Upper lobe of right lung (tissue), 1 donor: ENCODE measurements at regions not wholly inside any gene's neighbourhood (a gene's known extent, or its start where the extent isn't known, plus 50 kb on each side); places are given as distances from the start of the nearest gene placed in this dataset.

Experiments
- ATAC-seq: fragments of 200-7000 bp; cut with Tn5 transposase; one replicate; pipeline ENCODE4 v1.9.1; 2020; ENCODE audit warnings: mild to moderate bottlenecking, moderate library complexity
- DNase-seq: peaks from one replicate; pipeline ENCODE4 v3.0.0-alpha.2; 2020
- H3K27ac ChIP-seq: fragments of 200-600 bp; one replicate; pipeline ENCODE4 v1.8.0; 2022
- H3K27me3 ChIP-seq: fragments of 200-600 bp; one replicate; pipeline ENCODE4 v1.8.0; 2022; ENCODE audit warnings: mild to moderate bottlenecking
- H3K36me3 ChIP-seq: fragments of 200-600 bp; one replicate; pipeline ENCODE4 v1.8.0; 2022
- H3K4me1 ChIP-seq: fragments of 200-600 bp; one replicate; pipeline ENCODE4 v1.8.0; 2022
- H3K4me3 ChIP-seq: fragments of 200-600 bp; one replicate; pipeline ENCODE4 v1.8.0; 2022; ENCODE audit warnings: mild to moderate bottlenecking
- H3K9me3 ChIP-seq: fragments of 200-600 bp; one replicate; pipeline ENCODE4 v1.8.0; 2022
- intact Hi-C: fragments of 100-400 bp; cut with DNase I; formaldehyde crosslinking; loops from one replicate; pipeline ENCODE4 v1.11.0; 2022
- TF ChIP-seq, protein P1 (sequence below): fragments of 200-600 bp; IDR thresholded peaks from one replicate; pipeline ENCODE4 v1.8.0; 2022; ENCODE audit warnings: antibody characterized with exemption
- donor health status: DM: no; HTN: yes; CAD: no; lungs with severe emphysema.

DNA sequence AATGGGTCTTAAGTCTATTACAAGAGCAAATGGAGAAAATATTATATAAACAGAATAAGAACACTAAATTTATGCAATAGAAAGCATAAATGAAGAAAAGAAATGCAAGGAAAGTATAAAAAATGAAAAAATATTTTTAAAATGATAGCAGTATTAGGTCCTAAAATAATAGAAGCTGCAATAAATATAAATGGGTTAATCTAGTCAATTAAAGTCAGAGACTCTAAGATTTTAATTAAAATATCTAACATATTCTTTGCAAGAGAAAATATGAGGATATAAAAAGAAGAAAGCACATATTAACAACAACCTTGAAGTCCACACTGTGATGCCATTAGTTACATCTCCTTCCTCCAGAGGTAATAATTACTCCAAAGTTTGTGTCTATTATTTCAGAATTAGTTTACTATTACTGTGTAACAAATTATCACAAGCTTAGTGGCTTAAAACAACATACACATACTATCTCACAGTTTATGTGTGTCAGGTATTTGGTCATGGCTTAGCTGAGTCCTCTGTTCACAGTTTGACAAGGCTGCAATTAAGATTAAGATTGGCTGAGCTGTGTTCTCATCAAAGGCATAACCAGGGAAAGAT lies 174.9 kb downstream of the NAA11 start:
- Histone ChIP-seq H3K4me3 (no peak overlapping the region), H3K27ac (no peak overlapping the region), H3K9me3 (no peaks in the 10 kb centered on the region), H3K27me3 (no peaks in the 10 kb centered on the region), H3K36me3 (no peaks in the 10 kb centered on the region), H3K4me1 (no peaks in the 10 kb centered on the region)
- no peak for DNase-seq
- intact Hi-C loops = no loop called here
- TF ChIP-seq, protein P1, sequence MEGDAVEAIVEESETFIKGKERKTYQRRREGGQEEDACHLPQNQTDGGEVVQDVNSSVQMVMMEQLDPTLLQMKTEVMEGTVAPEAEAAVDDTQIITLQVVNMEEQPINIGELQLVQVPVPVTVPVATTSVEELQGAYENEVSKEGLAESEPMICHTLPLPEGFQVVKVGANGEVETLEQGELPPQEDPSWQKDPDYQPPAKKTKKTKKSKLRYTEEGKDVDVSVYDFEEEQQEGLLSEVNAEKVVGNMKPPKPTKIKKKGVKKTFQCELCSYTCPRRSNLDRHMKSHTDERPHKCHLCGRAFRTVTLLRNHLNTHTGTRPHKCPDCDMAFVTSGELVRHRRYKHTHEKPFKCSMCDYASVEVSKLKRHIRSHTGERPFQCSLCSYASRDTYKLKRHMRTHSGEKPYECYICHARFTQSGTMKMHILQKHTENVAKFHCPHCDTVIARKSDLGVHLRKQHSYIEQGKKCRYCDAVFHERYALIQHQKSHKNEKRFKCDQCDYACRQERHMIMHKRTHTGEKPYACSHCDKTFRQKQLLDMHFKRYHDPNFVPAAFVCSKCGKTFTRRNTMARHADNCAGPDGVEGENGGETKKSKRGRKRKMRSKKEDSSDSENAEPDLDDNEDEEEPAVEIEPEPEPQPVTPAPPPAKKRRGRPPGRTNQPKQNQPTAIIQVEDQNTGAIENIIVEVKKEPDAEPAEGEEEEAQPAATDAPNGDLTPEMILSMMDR = no peak
- ATAC-seq = no peak

DNA sequence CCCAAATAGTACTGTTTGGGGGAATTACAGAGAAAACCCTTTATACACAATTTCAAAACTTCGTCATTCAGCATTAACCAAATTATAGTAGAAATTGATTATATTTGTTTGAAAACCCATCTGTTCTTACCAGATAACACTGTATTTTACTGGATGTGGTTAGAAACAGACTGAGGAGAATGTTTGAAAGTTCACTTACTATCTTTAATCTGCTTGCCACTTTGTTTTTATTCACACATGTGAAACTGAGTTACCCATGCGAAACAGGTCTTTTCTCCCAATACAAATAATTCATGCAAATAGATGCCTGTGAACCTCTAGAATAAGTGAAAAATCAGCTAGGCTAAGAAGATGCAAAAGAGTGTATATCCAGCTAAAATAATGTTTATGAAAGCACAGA lies 177.5 kb downstream of the NAA11 start:
- TF ChIP-seq, protein P1 = no peak
- ATAC-seq (no peak), DNase-seq (no peak)
- no peaks in the 10 kb centered on the region for H3K36me3 ChIP-seq
- no peaks in the 10 kb centered on the region for H3K4me1 ChIP-seq
- intact Hi-C loops = no loop called here
- H3K9me3 ChIP-seq = no peaks in the 10 kb centered on the region
- no peak overlapping the region for H3K4me3 ChIP-seq
- H3K27ac ChIP-seq = no peak overlapping the region
- H3K27me3 ChIP-seq = no peaks in the 10 kb centered on the region

DNA sequence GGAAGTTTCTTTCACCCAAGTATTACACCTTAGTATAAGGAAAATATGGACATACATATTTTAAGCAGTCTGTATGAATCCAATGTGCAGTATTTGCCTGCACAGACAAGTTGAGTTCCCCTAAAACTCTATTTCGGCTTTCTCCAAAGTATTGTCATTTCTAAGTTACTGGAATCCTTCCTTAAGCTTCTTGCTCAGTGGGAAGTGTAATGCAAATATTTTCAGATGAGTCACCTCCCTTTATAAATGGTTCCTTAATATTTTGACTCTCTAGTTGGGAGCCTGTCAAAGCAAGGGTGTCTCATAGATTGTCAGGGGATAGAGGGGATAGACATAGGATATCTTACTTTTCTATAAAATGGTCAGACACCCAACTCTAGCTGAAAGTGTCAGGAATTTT lies 178.6 kb downstream of the NAA11 start:
- intact Hi-C loops = no loop called here
- TF ChIP-seq, protein P1 = no peak
- Histone ChIP-seq H3K27me3 (no peaks in the 10 kb centered on the region), H3K4me3 (no peak overlapping the region), H3K36me3 (no peaks in the 10 kb centered on the region), H3K9me3 (peaks cover 4% of the 10 kb centered on the region), H3K4me1 (no peaks in the 10 kb centered on the region), H3K27ac (no peak overlapping the region)
- ATAC-seq = no peak
- no peak for DNase-seq

GRCh38 chr4:79141530-79141929 lies 184.3 kb downstream of the NAA11 start:
- DNase-seq (no peak), ATAC-seq (peak; percentile 39)
- no peak overlapping the region for H3K27ac ChIP-seq
- no peak overlapping the region for H3K4me3 ChIP-seq
- intact Hi-C loops = no loop called here
- peaks cover 4% of the 10 kb centered on the region for H3K9me3 ChIP-seq
- TF ChIP-seq, protein P1 = no peak
- no peaks in the 10 kb centered on the region for H3K27me3 ChIP-seq
- no peaks in the 10 kb centered on the region for H3K36me3 ChIP-seq
- H3K4me1 ChIP-seq = no peaks in the 10 kb centered on the region

DNA sequence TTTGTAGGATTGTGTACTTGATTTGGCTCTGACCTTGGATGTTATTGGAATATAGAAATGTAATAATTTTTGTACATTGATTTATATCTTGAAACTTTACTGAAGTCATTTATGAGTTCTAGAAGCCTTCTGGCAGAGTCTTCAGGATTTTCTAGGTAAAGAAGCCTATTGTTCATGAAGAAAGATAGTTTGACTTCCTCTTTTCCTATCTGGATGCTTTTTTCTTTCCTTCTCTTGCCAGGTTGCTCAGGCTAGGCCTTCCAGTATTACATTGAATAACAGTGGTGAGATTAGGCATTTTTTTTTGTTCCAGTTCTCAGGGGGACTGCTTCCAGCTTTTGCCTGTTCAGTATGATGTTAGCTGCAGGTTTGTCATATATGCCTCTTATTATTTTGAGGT lies 191.1 kb downstream of the NAA11 start:
- Histone ChIP-seq H3K4me3 (no peak overlapping the region), H3K27ac (no peak overlapping the region), H3K36me3 (no peaks in the 10 kb centered on the region), H3K27me3 (no peaks in the 10 kb centered on the region), H3K9me3 (no peaks in the 10 kb centered on the region), H3K4me1 (no peaks in the 10 kb centered on the region)
- ATAC-seq (no peak), DNase-seq (no peak)
- TF ChIP-seq, protein P1 = no peak
- intact Hi-C loops = no loop called here

DNA sequence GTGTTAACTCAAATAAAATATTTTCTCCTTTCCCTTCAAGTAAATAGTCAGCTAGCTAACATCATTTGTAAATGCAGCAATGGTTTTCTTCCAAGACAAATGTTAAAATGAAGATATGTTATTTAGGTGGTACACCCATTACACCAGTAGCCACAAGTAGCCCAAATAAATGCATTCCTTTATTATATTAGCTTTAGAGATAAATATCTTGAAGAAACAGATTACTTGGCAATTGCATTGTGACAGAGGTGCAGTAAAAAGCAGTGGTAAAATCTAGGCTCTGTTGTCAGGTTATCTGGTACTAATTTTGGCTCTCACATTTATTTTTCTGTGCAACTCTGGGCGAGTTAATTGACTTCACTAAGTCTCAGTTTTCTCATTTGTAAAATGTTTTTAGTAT lies 193.0 kb downstream of the NAA11 start:
- Histone ChIP-seq H3K27me3 (no peaks in the 10 kb centered on the region), H3K36me3 (no peaks in the 10 kb centered on the region), H3K9me3 (no peaks in the 10 kb centered on the region), H3K4me1 (no peaks in the 10 kb centered on the region), H3K27ac (no peak overlapping the region), H3K4me3 (no peak overlapping the region)
- DNase-seq (no peak), ATAC-seq (no peak)
- TF ChIP-seq, protein P1 = no peak
- intact Hi-C loops = no loop called here
